C1 segment of cervical spinal cord (tissue), 14 donors: ENCODE measurements at regions not wholly inside any gene's neighbourhood (a gene's known extent, or its start where the extent isn't known, plus 50 kb on each side); places are given as distances from the start of the nearest gene placed in this dataset.

Experiments
- DNase-seq, 14 donors: peaks; one replicate each; lab custom pipeline; 2025; lab: John Stamatoyannopoulos, UW

- DNase-seq, result no peak
Measured at GRCh38 chr4:124899997-124900396, 187.5 kb upstream of the ANKRD50 start.

- DNase-seq, result no peak
Measured at GRCh38 chr4:124890522-124890921, 178.0 kb upstream of the ANKRD50 start.

DNA sequence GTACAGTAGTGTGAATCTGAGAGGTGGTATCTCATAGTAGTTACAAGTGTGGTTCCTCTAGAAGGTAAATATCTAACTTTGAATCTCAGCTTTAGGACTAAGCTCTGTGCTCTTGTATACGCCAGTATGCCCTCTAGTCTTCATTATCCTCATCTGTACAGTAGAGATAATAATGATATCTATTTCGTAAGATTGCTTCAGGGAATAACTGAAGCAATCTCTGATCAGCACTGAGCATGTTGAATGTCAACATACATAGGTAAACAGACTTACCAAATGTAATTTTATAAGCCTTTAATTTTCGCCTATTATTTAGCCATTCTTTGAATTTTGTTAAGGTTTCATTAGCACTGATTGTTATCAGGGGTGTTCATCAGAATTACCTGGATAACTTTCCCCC lies 175.2 kb upstream of the ANKRD50 start:
- no peak for DNase-seq

DNA sequence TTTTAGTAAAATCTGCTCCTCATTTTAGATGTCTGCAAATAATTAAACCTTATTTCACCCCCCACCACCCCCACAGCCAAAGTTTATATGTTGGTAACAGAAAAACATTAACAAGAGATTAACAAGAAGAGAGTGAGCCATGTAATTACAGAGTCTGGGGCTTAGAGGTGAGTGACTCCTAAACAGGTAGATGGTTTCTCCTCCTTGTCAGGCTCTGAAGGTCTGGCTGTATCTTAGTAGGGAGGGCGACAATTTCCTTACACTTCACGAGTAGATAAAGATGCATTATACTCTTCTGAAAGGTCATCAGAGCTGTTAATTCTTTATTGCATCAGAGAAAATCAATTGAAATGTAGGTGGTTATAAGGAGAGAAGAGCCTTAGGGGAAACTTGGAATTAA lies 171.8 kb upstream of the ANKRD50 start:
- no peak for DNase-seq

DNA sequence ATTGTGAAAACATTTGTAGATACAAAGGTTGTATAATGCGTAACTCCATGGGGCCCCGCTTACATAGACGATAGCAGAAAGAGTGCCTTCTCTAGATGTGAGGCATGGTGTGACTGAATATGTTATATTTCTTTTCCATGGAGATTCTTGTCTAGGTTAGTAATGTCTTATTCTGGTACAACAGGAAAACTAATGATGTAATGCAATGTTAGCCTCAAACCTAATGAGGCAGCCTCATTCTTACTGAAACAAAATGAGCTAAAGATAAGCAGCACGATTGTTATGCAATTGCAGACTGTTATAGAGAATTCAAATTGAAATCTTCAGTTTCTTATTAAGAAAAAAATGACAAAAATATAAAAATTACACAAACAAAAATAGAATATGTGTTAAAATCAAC lies 171.1 kb upstream of the ANKRD50 start:
- DNase-seq, result no peak

- no peak for DNase-seq
Measured at GRCh38 chr4:124879195-124879594, 166.7 kb upstream of the ANKRD50 start.

DNA sequence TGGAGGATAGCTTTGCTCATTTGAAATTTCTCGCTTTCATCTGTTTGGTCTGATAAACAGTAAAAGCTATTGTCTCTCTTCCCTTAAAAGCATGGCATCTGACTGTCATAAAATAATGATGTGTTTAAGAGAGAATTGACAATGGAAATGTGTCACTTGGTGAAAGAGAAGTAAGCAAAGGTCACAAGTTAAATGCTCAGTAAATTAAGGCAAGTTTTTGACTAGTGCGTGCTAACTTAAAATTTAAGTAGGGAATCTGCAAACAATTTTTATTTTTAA lies 161.6 kb upstream of the ANKRD50 start:
- no peak for DNase-seq

GRCh38 chr4:124873361-124874171 lies 161.0 kb upstream of the ANKRD50 start:
- no peak for DNase-seq

DNA sequence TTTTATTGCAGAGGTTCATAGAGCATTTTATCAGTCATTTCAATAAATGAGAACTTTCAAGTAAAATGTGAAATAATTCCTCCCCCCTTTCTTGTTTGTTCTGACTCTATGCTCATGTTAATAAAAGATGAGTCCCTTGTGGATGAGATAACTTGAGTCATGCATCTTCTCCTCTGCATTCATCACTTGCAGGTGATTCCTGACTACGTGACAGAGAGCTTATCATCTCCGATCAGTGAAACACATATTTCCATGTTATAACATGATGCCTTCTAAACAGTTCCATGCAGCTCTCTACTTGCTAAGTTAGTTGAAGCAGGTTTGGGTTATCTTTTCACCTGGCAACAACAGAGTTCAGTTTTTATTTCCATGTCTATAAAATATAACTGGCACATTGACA lies 160.1 kb upstream of the ANKRD50 start:
- DNase-seq, result no peak

GRCh38 chr4:124869961-124870495 lies 157.5 kb upstream of the ANKRD50 start:
- no peak for DNase-seq

GRCh38 chr4:124868495-124868894 lies 156.0 kb upstream of the ANKRD50 start:
- DNase-seq, result no peak

DNA sequence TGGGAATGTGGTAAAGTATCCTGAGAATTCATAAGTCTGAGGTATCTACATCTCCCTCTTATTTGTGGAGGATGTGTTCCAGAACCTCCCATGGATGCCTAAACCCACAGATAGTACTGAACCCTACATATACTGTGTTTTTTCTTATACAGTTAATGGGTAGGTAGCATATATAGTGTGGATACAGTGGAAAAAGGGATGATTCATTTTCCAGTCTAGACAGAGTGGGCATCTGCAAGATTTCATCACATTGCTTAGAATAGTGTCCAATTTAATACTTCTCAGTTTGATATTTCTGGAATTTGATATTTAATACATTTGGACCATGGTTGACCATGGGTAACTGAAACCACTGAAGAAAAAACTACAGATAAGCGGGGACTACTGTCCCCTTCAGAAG lies 155.0 kb upstream of the ANKRD50 start:
- no peak for DNase-seq

GRCh38 chr4:124866301-124866700 lies 153.8 kb upstream of the ANKRD50 start:
- DNase-seq, result no peak

DNA sequence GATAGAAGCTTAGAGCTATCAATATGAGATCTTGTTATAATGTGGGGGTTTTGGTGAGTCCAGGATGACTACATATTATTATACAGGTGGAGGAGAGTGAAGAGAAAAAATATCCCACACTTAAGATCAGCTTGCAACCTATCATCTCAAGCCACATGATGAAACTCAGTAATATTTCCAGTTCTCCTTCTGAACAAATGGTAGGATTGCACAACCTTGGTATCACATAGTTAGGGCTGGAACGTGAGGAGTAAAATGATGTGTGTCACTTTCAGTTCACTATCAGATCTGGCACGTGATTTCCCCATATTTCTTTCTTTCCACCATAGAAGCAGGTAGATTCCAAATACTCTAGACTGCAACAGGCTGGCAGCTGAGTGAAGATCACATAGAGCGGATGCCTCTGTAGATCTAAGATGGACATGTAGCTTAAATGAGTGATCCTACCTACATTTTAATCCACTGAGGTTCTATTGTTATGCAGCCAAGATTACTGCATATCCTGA lies 150.6 kb upstream of the ANKRD50 start:
- no peak for DNase-seq

DNA sequence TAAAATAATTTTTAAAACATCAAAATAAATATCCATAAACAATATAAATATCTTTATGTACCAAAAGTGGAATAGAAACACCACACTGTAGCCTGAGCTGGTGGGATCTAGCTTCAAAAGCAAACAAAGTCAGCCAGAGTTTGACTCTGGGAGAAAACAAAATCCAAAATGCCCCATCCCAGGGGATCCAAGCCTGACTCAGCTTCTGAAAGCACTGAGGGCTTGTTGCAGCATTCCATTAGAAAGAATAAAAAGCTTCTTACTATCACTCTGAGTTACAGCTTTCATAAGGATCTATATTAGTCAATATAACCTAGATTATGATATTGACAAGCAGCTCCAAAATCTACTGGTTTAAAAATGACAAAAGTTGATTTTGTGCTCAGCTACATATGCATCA lies 149.7 kb upstream of the ANKRD50 start:
- DNase-seq, result no peak

GRCh38 chr4:124861761-124862160 lies 149.2 kb upstream of the ANKRD50 start:
- no peak for DNase-seq

DNA sequence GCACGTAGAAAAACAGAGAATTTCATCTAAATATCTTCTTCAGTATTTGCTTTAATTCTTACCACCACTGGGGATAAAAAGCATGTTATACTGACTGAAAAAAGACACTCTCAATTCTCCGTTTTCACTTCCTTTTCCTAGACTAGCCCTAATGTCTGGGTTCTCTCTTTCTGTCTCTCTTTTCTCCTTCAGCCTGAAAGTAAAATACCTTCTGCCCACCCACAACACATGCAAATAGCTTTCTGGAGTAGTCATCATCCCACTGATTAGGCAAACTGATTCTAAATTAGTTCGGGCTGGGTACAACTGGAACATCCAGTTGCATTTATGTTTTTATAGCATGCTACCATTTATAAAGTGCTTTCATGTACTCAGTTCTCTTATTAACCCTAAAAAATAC lies 142.4 kb upstream of the ANKRD50 start:
- no peak for DNase-seq

DNA sequence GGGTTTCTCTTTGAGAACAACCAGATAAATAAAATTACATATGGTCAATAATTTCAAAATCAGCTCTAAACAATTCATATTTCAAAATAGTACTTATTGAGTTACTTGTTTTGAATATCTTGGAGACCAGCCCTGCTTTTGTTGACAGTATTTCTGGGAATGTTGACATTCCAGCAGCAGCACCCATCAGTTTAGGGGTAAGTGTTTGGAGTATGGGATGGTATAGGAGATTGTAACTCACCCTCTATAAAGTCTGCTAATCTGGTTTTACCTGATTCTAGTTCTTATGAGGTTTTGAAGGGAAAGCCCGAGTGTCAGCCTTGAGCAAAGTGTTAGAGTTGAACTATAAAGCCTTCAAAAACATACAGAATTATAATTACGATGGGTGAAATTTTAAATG lies 139.2 kb upstream of the ANKRD50 start:
- DNase-seq, result no peak

DNA sequence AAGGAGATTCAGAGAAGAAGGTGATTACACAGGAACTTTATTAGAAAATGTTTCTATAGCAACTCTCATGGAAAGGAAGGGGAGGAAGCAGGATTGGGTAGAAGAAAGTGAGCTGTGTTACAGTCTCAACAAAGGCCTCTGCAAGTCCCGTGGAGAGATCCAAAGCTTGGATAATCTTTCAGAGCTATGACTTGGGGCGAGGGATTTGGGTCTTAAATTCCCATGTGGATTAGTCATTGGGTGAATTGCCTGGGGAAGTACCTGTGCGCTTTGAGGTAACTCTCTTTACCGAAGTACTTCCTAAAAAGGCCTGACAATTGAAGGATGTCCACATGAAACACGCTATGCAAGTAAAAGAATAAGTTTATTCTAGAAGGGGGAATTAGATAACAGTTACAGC lies 133.8 kb upstream of the ANKRD50 start:
- DNase-seq, result no peak

DNA sequence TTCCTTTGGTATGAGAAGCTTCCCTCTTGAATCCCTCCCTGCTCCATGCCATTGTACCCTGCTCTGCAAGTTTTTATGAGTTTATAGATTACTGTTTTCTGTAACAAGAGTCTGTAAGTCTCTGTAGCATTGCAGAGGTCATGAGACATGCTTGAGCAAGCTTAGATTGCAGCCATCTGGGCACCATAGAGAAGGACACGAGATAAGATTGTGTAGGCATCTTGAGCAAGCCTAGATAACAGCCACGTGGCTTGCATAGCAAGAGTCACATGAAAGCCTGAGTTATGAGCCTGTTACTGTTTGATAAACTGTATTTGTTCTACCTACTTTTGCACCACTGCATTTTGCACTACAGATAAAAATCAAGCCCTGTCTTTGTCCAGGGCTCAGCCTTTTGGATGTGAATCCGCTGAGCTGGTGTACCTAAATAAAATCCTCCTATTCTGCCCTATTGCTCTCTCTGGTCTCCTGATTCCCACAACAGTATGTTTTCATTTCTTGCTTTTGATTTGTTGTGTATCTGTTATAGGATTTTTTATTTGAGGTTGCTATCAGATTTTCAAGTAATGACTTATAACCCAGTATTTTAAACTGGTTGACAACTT lies 127.4 kb upstream of the ANKRD50 start:
- no peak for DNase-seq

- DNase-seq, result no peak
Measured at GRCh38 chr4:124833831-124834505, 121.4 kb upstream of the ANKRD50 start.

DNA sequence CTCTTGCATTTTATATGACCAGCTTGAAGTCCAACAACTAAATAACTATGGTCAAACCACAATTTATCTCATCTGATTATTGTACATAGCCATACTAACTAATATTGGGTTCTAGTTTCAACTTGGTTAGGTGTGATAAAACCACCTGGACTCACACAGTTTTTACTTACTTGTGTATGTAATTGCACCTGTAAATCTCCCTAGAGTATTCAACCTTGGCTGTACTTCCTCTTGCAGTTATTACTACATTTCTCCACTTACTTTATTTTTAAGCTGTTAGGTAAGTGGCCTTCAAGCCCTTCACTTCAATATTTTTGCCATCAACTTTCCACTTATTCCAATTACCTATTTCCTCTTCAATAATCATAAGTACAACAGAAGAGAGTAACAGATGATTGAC lies 115.8 kb upstream of the ANKRD50 start:
- no peak for DNase-seq

- DNase-seq, result no peak
Measured at GRCh38 chr4:124817531-124817930, 105.0 kb upstream of the ANKRD50 start.
